ENCODE measurements at regions not wholly inside any gene's neighbourhood (a gene's known extent, or its start where the extent isn't known, plus 50 kb on each side); places are given as distances from the start of the nearest gene placed in this dataset.

DNA sequence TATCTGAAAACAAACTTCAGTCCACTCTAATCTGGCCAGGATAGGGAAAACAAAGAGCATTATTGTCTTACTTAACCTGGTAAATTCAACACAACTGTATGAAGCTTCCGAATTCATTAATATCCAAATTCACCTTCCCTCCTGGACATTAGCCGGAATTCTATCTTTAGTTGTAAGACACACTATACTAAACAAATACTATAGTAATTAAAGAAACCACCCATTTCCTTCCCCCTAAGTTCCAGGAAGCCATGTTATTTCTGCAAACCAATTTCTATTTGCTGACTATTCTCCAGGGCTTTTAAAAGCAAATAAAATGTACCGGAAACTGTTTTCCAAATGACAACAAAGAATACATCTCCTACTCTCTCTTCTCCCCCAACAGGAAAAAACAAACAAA, 122.7 kb upstream of the MDM1 start:
- Histone ChIP-seq H3K36me3 (no peaks in the 10 kb centered on the region), H3K27me3 (no peaks in the 10 kb centered on the region), H3K4me3 (no peak overlapping the region), H3K9me3 (no peaks in the 10 kb centered on the region), H3K4me1 (peaks cover 4 to 10% of the 10 kb centered on the region in 2 donors), H3K27ac (no peak overlapping the region)
- TF ChIP-seq, protein P1, sequence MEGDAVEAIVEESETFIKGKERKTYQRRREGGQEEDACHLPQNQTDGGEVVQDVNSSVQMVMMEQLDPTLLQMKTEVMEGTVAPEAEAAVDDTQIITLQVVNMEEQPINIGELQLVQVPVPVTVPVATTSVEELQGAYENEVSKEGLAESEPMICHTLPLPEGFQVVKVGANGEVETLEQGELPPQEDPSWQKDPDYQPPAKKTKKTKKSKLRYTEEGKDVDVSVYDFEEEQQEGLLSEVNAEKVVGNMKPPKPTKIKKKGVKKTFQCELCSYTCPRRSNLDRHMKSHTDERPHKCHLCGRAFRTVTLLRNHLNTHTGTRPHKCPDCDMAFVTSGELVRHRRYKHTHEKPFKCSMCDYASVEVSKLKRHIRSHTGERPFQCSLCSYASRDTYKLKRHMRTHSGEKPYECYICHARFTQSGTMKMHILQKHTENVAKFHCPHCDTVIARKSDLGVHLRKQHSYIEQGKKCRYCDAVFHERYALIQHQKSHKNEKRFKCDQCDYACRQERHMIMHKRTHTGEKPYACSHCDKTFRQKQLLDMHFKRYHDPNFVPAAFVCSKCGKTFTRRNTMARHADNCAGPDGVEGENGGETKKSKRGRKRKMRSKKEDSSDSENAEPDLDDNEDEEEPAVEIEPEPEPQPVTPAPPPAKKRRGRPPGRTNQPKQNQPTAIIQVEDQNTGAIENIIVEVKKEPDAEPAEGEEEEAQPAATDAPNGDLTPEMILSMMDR (IDR thresholded peaks at IDR 0.05) = no peak
- intact Hi-C loops (cut with DNase I) = no loop called here
- DNase-seq (ENCODE audit: low spot score in 2 of 2) = no peak

DNA sequence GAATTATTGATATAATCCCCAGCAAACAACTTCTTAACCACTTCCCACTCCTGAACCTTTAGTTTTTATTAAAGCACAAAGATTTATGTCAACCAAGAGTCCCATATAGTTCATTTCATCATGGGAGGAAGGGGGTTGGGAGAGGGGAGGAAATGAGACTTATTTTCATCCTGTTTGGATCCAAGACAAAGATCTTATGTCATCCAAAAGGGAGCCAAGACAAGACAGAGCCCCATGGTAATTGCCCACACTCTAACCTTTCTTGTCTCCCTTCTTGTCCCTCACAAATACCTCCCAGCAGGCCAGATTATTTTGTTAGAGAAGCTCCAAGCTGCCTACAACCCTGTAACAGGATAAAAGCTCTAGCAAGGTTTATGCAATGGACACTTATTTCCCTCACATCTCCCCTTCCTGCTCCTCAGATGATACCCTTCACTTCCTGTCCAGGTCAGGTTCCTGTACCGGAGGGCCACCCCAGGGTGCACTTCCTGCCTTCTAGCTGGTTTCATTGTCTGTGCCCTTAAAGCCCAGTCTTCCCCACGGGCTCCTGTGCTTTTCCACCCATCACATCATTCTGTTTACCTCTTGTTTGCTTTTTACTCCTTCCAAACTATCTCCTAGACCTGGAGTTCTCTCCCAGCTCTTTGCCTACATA, 123.7 kb upstream of the MDM1 start:
- DNase-seq (ENCODE audit: low spot score in 2 of 2) = no peak
- H3K9me3 ChIP-seq = no peaks in the 10 kb centered on the region
- H3K27ac ChIP-seq = no peak overlapping the region
- peaks cover 4 to 6% of the 10 kb centered on the region in 2 donors for H3K4me1 ChIP-seq
- TF ChIP-seq, protein P1 (IDR thresholded peaks at IDR 0.05) = no peak
- intact Hi-C loops (cut with DNase I) = no loop called here
- no peaks in the 10 kb centered on the region for H3K36me3 ChIP-seq
- H3K4me3 ChIP-seq = no peak overlapping the region
- H3K27me3 ChIP-seq = no peaks in the 10 kb centered on the region

- Histone ChIP-seq H3K9me3 (no peaks in the 10 kb centered on the region), H3K4me3 (no peak overlapping the region), H3K4me1 (no peaks in the 10 kb centered on the region), H3K27me3 (no peaks in the 10 kb centered on the region), H3K36me3 (no peaks in the 10 kb centered on the region), H3K27ac (no peak overlapping the region)
- no peak for DNase-seq (ENCODE audit: low spot score in 2 of 2)
- TF ChIP-seq, protein P1 (IDR thresholded peaks at IDR 0.05) = no peak
- intact Hi-C loops (cut with DNase I) = no loop called here
Observed at GRCh38 chr12:68458866-68459265, 126.7 kb upstream of the MDM1 start.

DNA sequence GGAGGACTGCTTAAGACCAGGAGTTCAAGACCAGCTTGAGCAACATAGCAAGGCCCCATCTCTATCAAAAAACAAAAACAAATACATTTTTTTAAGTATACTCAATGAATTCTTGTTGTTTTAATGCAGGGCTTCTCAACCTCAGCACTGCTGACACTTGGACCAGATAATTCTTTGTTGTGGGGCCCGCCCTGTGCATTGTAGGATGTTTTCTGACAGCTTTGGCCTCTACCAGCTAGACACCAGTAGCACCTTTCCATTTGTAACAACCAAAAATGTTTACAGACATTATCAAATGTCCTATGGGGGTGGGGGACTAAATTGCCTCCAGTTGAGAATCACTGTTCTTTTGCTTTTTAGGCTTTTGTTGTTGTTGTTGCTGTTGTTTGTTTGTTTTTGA, 128.1 kb upstream of the MDM1 start:
- Histone ChIP-seq H3K4me1 (no peaks in the 10 kb centered on the region), H3K4me3 (no peak overlapping the region), H3K27ac (no peak overlapping the region), H3K36me3 (no peaks in the 10 kb centered on the region), H3K9me3 (no peaks in the 10 kb centered on the region), H3K27me3 (no peaks in the 10 kb centered on the region)
- TF ChIP-seq, protein P1 (IDR thresholded peaks at IDR 0.05) = no peak
- DNase-seq (ENCODE audit: low spot score in 2 of 2) = no peak
- intact Hi-C loops (cut with DNase I) = no loop called here

- TF ChIP-seq, protein P1 (IDR thresholded peaks at IDR 0.05) = no peak
- no peak for DNase-seq (ENCODE audit: low spot score in 2 of 2)
Observed at GRCh38 chr12:68461645-68462044, 129.5 kb upstream of the MDM1 start.

GRCh38 chr12:68462803-68463202, 130.6 kb upstream of the MDM1 start:
- TF ChIP-seq, protein P1 (IDR thresholded peaks at IDR 0.05) = no peak
- no peak overlapping the region for H3K4me3 ChIP-seq
- H3K27ac ChIP-seq = no peak overlapping the region
- DNase-seq (ENCODE audit: low spot score in 2 of 2) = no peak
- no peaks in the 10 kb centered on the region for H3K36me3 ChIP-seq
- H3K27me3 ChIP-seq = no peaks in the 10 kb centered on the region
- H3K4me1 ChIP-seq = no peaks in the 10 kb centered on the region
- intact Hi-C loops (cut with DNase I) = no loop called here
- no peaks in the 10 kb centered on the region for H3K9me3 ChIP-seq

More at GRCh38 chr12:68461645-68462044, 129.5 kb upstream of the MDM1 start:
- no peaks in the 10 kb centered on the region for H3K4me1 ChIP-seq
- H3K36me3 ChIP-seq = no peaks in the 10 kb centered on the region
- H3K27ac ChIP-seq = no peak overlapping the region
- H3K27me3 ChIP-seq = no peaks in the 10 kb centered on the region
- H3K4me3 ChIP-seq = no peak overlapping the region
- intact Hi-C loops (cut with DNase I) = no loop called here
- no peaks in the 10 kb centered on the region for H3K9me3 ChIP-seq
